ENCODE measurements at regions not wholly inside any gene's neighbourhood (a gene's known extent, or its start where the extent isn't known, plus 50 kb on each side); places are given as distances from the start of the nearest gene placed in this dataset.

DNA sequence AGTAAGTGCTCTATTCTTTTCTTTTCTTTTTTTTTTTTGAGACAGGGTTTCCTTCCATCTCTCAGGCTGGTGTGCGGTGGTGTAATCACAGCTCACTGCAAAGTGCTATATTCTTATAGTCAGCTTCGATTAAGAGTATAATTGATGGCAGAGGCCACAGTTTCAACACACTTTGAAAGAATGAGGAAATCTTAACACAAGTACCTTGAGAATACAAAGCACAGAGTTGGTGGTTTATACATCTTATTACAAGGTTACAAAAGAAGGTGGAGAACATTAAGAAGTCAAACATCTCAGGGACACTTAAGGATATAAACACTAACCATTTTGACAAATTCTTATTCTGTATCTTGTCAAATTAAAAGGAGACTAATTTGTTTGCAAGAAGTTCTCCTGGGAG lies 180.5 kb downstream of the SOD2 start:
- H3K27me3 ChIP-seq, result no peaks in the 10 kb centered on the region
- no peak for DNase-seq
- H3K4me3 ChIP-seq, result no peak overlapping the region
- no peaks in the 10 kb centered on the region for H3K9me3 ChIP-seq
- no peaks in the 10 kb centered on the region for H3K36me3 ChIP-seq

DNA sequence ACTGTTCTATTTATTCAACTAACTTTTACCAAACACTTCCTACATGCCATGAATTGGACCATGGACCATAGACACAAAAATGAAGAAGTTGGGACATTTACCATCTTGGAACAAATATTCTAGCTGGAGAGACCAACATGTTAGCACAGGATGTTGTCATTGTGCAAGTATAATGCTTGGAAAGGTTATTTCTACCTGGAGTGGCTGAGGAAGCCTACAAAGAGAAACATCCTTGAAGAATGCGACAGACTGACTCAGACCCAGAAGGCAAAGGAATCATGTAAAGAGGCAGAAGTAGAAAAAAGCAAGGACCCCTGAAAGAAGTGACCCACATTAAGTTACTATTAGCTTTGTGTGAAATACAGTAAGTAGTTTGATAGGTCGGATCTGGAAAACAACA lies 180.9 kb downstream of the SOD2 start:
- DNase-seq, result no peak
- Histone ChIP-seq H3K9me3 (no peaks in the 10 kb centered on the region), H3K36me3 (no peaks in the 10 kb centered on the region), H3K27me3 (no peaks in the 10 kb centered on the region), H3K4me3 (no peak overlapping the region)

GRCh38 chr6:159510141-159510540 lies 182.9 kb downstream of the SOD2 start:
- H3K27me3 ChIP-seq, result no peaks in the 10 kb centered on the region
- no peaks in the 10 kb centered on the region for H3K9me3 ChIP-seq
- H3K36me3 ChIP-seq, result no peaks in the 10 kb centered on the region
- no peak overlapping the region for H3K4me3 ChIP-seq
- DNase-seq, result no peak

DNA sequence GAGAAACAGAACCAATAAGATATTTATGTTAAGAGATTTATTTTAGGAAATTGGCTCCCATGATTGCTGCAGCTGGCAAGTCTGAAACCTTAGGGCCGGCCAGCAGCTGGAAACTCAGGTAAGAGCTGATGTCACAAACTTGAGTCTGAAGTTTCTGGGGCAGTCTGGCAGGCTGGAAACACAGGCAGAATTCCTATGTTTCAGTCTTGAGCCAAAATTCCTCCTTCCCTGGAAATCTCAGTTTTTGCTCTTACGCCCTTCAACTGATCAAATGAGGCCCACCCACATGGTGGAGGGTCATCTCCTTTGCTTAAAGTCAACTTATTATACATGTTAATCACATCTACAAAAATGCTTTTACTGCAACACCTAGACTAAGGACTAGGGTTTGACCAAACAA lies 184.1 kb downstream of the SOD2 start:
- Histone ChIP-seq H3K9me3 (no peaks in the 10 kb centered on the region), H3K36me3 (no peaks in the 10 kb centered on the region), H3K27me3 (no peaks in the 10 kb centered on the region), H3K4me3 (no peak overlapping the region)
- DNase-seq, result no peak

DNA sequence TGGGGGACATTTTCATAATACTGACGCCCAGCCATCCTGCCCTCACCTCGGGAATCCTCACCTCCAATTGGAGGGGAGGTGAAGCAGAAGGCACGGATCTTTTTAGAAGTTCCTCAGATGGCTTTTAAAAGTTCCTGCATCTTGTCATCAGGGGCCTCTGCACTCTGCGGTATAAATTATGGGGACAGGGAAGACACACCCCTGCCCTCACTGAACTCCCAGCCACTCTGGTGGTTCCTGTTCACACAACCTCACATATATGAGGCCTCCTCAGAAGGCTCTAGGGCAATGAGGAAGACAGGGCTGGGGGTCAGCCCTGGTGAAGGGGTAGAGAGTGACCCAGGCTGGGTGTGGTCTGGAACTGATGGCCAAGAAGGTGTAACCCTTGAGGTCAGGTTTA lies 187.0 kb downstream of the SOD2 start:
- H3K4me3 ChIP-seq, result no peak overlapping the region
- DNase-seq, result no peak

DNA sequence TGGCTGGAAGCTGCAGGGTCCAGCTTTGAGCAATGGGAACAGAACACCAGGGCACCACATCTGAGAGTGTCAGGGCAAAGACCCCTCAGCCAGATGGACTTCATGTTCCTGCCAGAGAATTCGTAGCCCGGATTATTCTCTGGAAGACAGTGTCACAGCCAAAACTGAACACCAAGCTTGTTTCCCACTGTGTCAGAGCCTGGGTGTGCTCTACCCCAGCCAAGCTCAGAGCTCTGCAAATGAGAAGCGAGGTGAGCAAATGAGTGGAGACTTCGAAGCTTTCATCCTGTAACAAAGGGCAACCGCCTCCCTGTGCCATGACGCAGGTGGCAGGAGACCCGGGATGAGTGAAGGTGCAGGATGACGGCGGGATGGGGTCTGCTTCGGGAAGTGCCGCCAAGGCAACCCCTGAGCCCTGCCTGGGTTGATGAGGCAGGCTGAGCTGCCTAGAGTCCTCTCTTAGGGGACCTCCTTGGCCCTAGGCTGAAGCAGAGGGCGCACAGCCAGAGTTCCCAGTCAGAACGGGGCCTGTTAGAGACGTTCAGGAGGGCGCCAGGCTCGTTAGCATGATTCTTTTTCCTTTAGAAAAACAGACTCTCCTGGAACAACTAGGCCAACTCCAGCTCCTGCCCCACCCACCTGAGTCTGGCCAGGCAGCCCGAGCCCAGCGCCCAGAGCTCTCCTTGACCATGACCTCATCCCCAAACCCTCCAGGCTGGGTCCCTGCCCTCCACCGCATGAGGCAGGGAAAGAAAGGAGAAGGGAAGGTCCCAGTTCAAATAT lies 187.7 kb downstream of the SOD2 start:
- DNase-seq, result peak; percentile 43
- Histone ChIP-seq H3K27me3 (no peaks in the 10 kb centered on the region), H3K4me3 (no peak overlapping the region), H3K36me3 (no peaks in the 10 kb centered on the region), H3K9me3 (no peaks in the 10 kb centered on the region)

More for the DNA sequence above, 187.0 kb downstream of the SOD2 start:
- Histone ChIP-seq H3K27me3 (no peaks in the 10 kb centered on the region), H3K36me3 (no peaks in the 10 kb centered on the region), H3K9me3 (no peaks in the 10 kb centered on the region)

DNA sequence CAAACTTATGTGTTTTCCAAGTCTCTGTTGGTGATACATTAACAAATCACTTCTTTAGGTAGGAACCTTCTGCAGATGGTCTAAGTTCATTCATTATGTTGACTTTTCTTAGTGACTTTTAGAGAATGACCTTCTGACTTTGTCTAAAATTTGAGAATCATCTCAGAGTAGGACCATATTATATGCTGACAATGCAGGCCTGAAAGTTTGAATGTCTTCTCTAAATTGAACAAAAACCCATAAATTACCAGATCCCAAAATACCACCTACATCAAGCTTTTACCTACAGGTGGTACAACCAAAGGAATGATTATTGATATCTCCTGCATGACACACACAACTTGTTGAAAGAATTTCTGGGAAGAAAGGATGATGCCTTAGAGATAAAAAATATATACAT lies 191.5 kb downstream of the SOD2 start:
- H3K27me3 ChIP-seq, result no peaks in the 10 kb centered on the region
- H3K36me3 ChIP-seq, result no peaks in the 10 kb centered on the region
- no peak for DNase-seq
- no peak overlapping the region for H3K4me3 ChIP-seq
- H3K9me3 ChIP-seq, result peaks cover 8% of the 10 kb centered on the region; the same call in 1 of the 2 replicates

- DNase-seq, result no peak
- Histone ChIP-seq H3K9me3 (peaks cover 8% of the 10 kb centered on the region; the same call in 1 of the 2 replicates), H3K27me3 (no peaks in the 10 kb centered on the region), H3K4me3 (no peak overlapping the region), H3K36me3 (no peaks in the 10 kb centered on the region)
Measured at GRCh38 chr6:159499034-159499433, 194.0 kb downstream of the SOD2 start.

- Histone ChIP-seq H3K4me3 (no peak overlapping the region), H3K27me3 (no peaks in the 10 kb centered on the region), H3K36me3 (no peaks in the 10 kb centered on the region), H3K9me3 (peaks cover 8% of the 10 kb centered on the region; the same call in 1 of the 2 replicates)
- DNase-seq, result no peak
Measured at GRCh38 chr6:159494586-159494972, 198.5 kb downstream of the SOD2 start.

DNA sequence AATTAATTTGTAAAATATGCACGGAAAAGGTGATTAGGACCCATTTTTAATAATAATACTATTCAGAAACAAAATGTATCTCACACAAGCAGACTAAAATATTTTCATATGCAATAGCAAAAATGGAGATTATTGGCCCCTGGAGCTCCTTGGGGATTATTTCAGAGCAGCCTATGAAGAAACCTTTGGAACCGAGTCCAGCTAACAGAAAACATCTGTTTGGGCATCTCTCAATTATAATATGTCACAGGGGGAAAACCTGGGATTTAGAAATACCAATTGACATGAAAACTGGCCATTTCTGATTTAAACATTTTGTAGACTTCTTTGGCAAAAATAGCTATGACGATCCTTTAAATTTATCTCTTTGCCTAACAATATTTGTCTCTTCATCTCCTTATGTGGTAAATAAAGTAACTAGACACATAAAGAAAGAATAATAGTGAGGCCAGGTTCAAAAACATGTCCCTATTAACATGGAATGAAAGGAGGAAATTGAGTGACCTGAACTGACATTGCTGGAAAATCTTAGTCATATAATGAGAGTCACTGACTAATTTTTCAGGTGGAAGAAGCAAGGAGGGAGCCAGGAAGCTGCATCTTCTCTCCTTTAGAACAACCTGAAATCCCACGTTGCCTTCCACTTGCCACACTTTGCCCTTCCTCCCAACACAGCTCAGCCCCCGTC lies 199.0 kb downstream of the SOD2 start:
- no peaks in the 10 kb centered on the region for H3K27me3 ChIP-seq
- no peak overlapping the region for H3K4me3 ChIP-seq
- H3K9me3 ChIP-seq, result peaks cover 8% of the 10 kb centered on the region; the same call in 1 of the 2 replicates
- H3K36me3 ChIP-seq, result no peaks in the 10 kb centered on the region
- DNase-seq, result no peak

DNA sequence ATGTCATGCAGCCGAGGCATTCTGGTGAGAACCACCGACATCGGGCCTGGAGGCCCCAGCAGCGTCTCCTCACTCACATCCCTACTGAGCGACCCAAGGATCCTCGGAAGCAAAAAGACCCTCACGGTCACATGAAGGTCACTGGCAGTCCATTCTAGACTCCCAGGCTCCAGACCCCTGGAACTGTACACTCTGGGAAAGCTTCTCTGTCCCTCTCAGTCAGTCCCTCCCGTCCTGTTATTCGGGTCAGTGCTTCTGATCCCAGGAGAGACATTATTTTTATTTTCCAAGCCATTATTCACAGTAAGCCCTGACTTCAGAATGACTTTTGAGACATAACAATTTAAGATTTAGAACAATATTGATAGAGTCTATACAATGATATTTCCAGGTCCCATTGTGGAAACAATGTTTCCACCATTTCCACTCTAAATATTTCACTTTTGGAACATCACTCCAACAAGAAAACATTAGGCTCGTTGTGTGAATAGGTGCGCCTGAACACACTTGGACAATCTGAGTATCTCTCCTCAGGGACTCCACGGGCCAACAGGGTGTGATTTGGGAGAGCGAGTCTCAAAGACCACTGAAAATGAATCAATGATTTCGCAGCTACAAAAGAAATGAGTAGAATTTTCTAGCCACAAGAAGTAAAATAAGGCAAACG lies 199.7 kb downstream of the SOD2 start:
- Histone ChIP-seq H3K27me3 (no peaks in the 10 kb centered on the region), H3K4me3 (no peak overlapping the region), H3K9me3 (peaks cover 6% of the 10 kb centered on the region; the same call in 1 of the 2 replicates), H3K36me3 (no peaks in the 10 kb centered on the region)
- no peak for DNase-seq

DNA sequence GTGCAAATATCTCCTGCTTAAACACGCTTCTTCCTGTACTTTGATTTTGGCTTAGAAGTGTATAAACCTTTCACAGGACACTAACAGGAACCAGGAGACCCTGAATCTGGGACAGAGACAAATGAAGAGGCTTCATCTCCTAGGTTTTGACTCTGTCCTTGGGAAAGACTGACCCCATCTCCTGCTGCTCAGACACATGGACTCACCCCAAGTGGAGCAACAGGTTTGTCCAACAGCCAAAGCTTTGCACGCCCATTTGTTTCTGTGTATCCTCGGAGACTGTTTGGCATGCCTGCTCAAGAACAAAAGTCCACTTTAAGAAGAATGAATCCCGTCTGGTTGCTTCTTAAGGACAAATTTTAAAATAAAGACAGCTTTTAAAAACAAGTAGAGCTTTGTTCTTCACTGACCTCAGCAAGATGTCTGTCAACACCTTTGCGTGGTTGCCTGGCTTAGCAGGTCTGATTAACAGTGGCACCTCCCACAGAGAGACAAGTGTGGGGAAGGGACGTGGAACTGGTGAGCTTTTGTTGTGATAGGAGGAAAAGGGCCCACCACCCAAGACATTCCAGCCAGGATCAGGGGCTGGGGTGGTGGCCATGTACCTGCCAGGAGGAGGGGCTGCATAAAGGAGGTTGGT lies 202.6 kb downstream of the SOD2 start:
- no peak overlapping the region for H3K4me3 ChIP-seq
- H3K36me3 ChIP-seq, result no peaks in the 10 kb centered on the region
- no peaks in the 10 kb centered on the region for H3K9me3 ChIP-seq
- H3K27me3 ChIP-seq, result no peaks in the 10 kb centered on the region
- no peak for DNase-seq

DNA sequence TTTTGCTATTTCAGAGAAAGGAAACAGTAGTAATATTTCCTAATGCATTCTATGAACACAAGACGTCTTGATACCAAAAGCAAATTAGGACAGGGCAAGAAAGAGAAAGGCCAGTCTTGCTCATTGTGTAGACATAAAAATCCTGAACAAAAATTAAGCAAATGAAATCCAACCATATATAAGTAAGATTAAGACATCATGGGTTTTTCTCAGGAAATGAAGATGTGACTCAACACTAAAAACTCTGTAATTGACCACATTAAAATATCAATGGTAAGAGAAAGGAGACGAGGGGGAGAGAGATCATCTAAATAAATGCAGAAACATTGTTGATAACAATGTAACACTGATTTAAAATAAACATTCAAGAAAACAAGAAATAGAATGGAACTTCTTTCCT lies 205.4 kb downstream of the SOD2 start:
- no peaks in the 10 kb centered on the region for H3K9me3 ChIP-seq
- no peaks in the 10 kb centered on the region for H3K36me3 ChIP-seq
- H3K4me3 ChIP-seq, result no peak overlapping the region
- no peak for DNase-seq
- no peaks in the 10 kb centered on the region for H3K27me3 ChIP-seq

DNA sequence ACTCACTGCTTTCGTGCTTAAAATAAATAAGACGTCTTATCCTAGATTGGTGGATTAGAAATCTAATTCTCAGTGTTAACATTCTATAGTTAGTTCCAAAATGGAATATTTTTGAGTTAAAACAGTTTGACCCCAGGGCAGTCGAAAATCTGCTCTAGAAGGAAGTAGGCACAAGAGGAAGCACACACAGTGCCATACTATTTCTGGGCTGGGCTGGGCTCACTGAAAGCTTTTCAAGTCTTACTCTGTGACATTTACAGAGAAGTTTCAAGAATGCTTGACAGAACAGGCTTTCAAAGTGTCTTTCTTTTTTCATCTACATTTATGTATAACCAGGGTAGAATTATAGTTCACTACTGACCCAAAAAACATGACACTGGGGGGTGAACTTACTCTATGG lies 209.8 kb downstream of the SOD2 start:
- Histone ChIP-seq H3K36me3 (no peaks in the 10 kb centered on the region), H3K9me3 (no peaks in the 10 kb centered on the region; the same call in 1 of the 2 replicates), H3K27me3 (no peaks in the 10 kb centered on the region), H3K4me3 (no peak overlapping the region)
- no peak for DNase-seq

- H3K27me3 ChIP-seq, result no peaks in the 10 kb centered on the region
- no peak for DNase-seq
- H3K36me3 ChIP-seq, result no peaks in the 10 kb centered on the region
- no peaks in the 10 kb centered on the region; the same call in 1 of the 2 replicates for H3K9me3 ChIP-seq
- no peak overlapping the region for H3K4me3 ChIP-seq
Measured at GRCh38 chr6:159481897-159482296, 211.1 kb downstream of the SOD2 start.

DNA sequence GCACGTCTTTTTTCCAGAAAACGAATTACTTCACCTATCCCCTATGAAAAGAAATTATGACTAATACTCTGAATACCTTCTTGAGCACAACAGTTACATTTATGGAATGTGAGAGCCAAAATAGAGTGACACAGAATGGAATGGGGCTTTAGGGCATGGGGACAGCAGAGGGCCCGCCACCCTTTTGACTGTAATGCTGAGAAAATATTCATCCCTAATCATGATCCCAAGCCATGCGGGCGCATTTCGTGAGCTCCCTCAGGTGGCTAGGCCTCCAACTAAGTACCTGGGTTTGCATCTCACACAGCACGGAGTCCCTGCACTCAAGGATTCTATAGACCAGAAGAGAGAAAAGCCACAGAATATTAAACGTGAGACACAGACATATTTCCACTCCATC lies 212.6 kb downstream of the SOD2 start:
- Histone ChIP-seq H3K4me3 (no peak overlapping the region), H3K9me3 (no peaks in the 10 kb centered on the region; the same call in 1 of the 2 replicates), H3K36me3 (no peaks in the 10 kb centered on the region), H3K27me3 (no peaks in the 10 kb centered on the region)
- DNase-seq, result no peak

DNA sequence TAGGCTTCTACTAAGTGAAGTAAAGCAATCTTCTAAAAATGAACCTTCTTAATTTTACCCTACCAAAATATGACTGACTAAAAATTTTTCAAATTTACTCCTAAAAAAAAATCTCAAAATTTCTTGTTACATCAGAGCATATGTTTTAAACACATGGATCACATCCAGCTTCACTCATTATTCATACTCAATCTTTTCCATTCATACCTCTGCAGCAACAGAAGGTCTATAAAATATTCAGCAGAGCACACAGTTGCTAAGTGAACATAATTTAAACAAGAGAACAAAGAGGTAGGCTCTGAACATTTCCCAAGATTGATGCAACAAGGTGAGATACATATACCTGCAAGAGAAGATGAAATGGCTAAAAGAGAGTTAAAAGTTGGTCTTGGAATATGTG lies 213.9 kb downstream of the SOD2 start:
- no peaks in the 10 kb centered on the region for H3K27me3 ChIP-seq
- no peaks in the 10 kb centered on the region for H3K36me3 ChIP-seq
- no peak overlapping the region for H3K4me3 ChIP-seq
- DNase-seq, result no peak
- no peaks in the 10 kb centered on the region; the same call in 1 of the 2 replicates for H3K9me3 ChIP-seq

Measured in MG63 (cell line).